PC-3 (cell line): ENCODE measurements at regions not wholly inside any gene's neighbourhood (a gene's known extent, or its start where the extent isn't known, plus 50 kb on each side); places are given as distances from the start of the nearest gene placed in this dataset.

Source experiments
- ATAC-seq: fragments of 200-7000 bp; cut with Tn5 transposase; 2 replicates; pipeline ENCODE4 v1.9.1; 2020; ENCODE audit warnings: mild to moderate bottlenecking, moderate library complexity
- BruUV-seq: library from RNA; stranded (reverse); fragments of 400-500 nt; replicated peaks from 2 replicates; lab custom pipeline; 2021; lab: Mats Ljungman, UMichigan
- CTCF ChIA-PET: fragments of 300-600 bp; sonication (Branson Sonifier 250); formaldehyde crosslinking; loops from one replicate; lab custom pipeline; 2022; ENCODE audit warnings: antibody characterized with exemption; lab: Charles Lee
- POLR2A ChIA-PET: fragments of 300-600 bp; sonication (Branson Sonifier 250); formaldehyde crosslinking; loops from one replicate; lab custom pipeline; 2022; ENCODE audit warnings: antibody characterized with exemption; ENCODE audit not compliant: unreplicated experiment; lab: Charles Lee
- DNase-seq: peaks from one replicate; pipeline ENCODE4 v3.0.0-alpha.2; 2015
- H2AFZ ChIP-seq: fragments of 300-600 bp; sonication (generic); 2 replicates; pipeline ENCODE4 v1.6.0; 2016; ENCODE audit warnings: antibody characterized with exemption, low read length
- H3F3A ChIP-seq: fragments of 300-600 bp; sonication (generic); one replicate; pipeline ENCODE4 v1.6.0; 2017; ENCODE audit warnings: antibody characterized with exemption, low read length, control low read depth, mild to moderate bottlenecking; ENCODE audit not compliant: unreplicated experiment
- H3K27ac ChIP-seq: fragments of 300-600 bp; sonication (generic); 2 replicates; pipeline ENCODE4 v1.5.1; 2016; ENCODE audit warnings: mild to moderate bottlenecking, low read length
- H3K27me3 ChIP-seq: fragments of 300-600 bp; sonication (generic); 2 replicates; pipeline ENCODE4 v1.6.1; 2016; ENCODE audit warnings: low read length, mixed read lengths
- H3K36me3 ChIP-seq: fragments of 300-600 bp; sonication (generic); 2 replicates; pipeline ENCODE4 v1.6.1; 2016; ENCODE audit warnings: low read depth, mixed run types, low read length, mixed read lengths
- H3K4me1 ChIP-seq: fragments of 300-600 bp; sonication (generic); 2 replicates; pipeline ENCODE4 v1.5.1; 2016; ENCODE audit warnings: low read length; ENCODE audit not compliant: insufficient read depth
- H3K4me2 ChIP-seq: fragments of 300-600 bp; sonication (generic); 2 replicates; pipeline ENCODE4 v1.6.0; 2016; ENCODE audit warnings: low read length
- H3K4me3 ChIP-seq: fragments of 300-600 bp; sonication (generic); 2 replicates; pipeline ENCODE4 v1.5.1; 2016; ENCODE audit warnings: mild to moderate bottlenecking, low read length, mixed read lengths
- H3K79me2 ChIP-seq: fragments of 300-600 bp; sonication (generic); 2 replicates; pipeline ENCODE4 v1.6.1; 2017; ENCODE audit warnings: low read length, mixed read lengths
- H3K9ac ChIP-seq: fragments of 300-600 bp; sonication (generic); 2 replicates; pipeline ENCODE4 v1.6.0; 2016; ENCODE audit warnings: mild to moderate bottlenecking, low read length
- H3K9me2 ChIP-seq: fragments of 300-600 bp; sonication (generic); replicated peaks from 2 replicates; pipeline ENCODE4 v1.6.1; 2016; ENCODE audit warnings: mixed run types, low read length, mixed read lengths
- H3K9me3 ChIP-seq: fragments of 300-600 bp; sonication (generic); 2 replicates; pipeline ENCODE4 v1.6.1; 2016; ENCODE audit warnings: low read length, mixed read lengths
- H4K20me1 ChIP-seq: fragments of 300-600 bp; sonication (generic); 2 replicates; pipeline ENCODE4 v1.6.1; 2016; ENCODE audit warnings: low read length, mixed read lengths
- EZH2 ChIP-seq: fragments of 300-600 bp; sonication (generic); IDR thresholded peaks from one replicate; pipeline ENCODE4 v1.6.1; 2017; ENCODE audit warnings: antibody characterized with exemption, mild to moderate bottlenecking, low read length; ENCODE audit not compliant: unreplicated experiment
- EZH2phosphoT487 ChIP-seq: fragments of 300-600 bp; sonication (generic); IDR thresholded peaks from 2 replicates; pipeline ENCODE4 v1.6.1; 2018; ENCODE audit warnings: mild to moderate bottlenecking, antibody characterized with exemption, low read length, borderline replicate concordance
- intact Hi-C: fragments of 100-400 bp; cut with micrococcal nuclease; formaldehyde crosslinking; loops from 2 replicates; pipeline ENCODE4 v1.9.0; 2023
- TF ChIP-seq, protein P1 (sequence below): fragments of 300-600 bp; sonication (generic); conservative IDR thresholded peaks from 2 replicates; pipeline ENCODE4 v1.5.1; 2017; ENCODE audit warnings: antibody characterized with exemption, low read depth, mild to moderate bottlenecking, low read length

DNA sequence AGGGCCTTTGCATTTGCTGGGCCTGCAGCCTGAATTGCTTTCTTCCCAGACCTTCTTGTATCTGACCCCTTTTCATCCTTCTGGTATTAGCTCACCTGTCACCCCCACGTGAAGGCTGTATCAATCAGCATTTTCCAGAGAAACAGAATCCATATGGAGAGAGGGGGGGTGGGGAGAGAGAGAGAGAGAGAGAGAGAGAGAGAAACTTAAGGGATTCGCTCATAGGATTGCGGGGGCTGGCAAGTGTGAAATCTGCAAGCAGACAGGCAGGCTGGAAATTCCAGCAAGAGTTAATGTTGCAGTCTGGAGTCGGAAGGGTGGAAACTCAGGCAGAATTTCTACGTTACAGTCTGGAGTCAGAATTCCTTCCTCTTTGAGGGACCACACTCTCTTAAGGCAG, 410.7 kb upstream of the SULF2 start:
- H3K9ac ChIP-seq, result no peak overlapping the region
- DNase-seq (no peak), ATAC-seq (no peak)
- H3K4me3 ChIP-seq, result no peak overlapping the region
- no peak overlapping the region for H3K27ac ChIP-seq
- no peaks in the 10 kb centered on the region for H4K20me1 ChIP-seq
- no peaks in the 10 kb centered on the region for H3K9me3 ChIP-seq
- H3K79me2 ChIP-seq, result no peaks in the 10 kb centered on the region
- H2AFZ ChIP-seq, result no peak overlapping the region
- TF ChIP-seq, protein P1, sequence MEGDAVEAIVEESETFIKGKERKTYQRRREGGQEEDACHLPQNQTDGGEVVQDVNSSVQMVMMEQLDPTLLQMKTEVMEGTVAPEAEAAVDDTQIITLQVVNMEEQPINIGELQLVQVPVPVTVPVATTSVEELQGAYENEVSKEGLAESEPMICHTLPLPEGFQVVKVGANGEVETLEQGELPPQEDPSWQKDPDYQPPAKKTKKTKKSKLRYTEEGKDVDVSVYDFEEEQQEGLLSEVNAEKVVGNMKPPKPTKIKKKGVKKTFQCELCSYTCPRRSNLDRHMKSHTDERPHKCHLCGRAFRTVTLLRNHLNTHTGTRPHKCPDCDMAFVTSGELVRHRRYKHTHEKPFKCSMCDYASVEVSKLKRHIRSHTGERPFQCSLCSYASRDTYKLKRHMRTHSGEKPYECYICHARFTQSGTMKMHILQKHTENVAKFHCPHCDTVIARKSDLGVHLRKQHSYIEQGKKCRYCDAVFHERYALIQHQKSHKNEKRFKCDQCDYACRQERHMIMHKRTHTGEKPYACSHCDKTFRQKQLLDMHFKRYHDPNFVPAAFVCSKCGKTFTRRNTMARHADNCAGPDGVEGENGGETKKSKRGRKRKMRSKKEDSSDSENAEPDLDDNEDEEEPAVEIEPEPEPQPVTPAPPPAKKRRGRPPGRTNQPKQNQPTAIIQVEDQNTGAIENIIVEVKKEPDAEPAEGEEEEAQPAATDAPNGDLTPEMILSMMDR, result no peak
- no peak for TF ChIP-seq EZH2phosphoT487
- TF ChIP-seq EZH2, result no peak
- H3K27me3 ChIP-seq, result no peaks in the 10 kb centered on the region
- CTCF ChIA-PET, result no interaction called here
- intact Hi-C loops, result no loop called here
- no peak overlapping the region for H3K4me2 ChIP-seq
- H3K36me3 ChIP-seq, result no peaks in the 10 kb centered on the region
- peaks cover 9% of the 10 kb centered on the region; the same call in 1 of the 2 replicates for H3K4me1 ChIP-seq
- no TSS peak for BruUV-seq
- POLR2A ChIA-PET, result no interaction called here
- H3K9me2 ChIP-seq, result no peaks in the 10 kb centered on the region
- H3F3A ChIP-seq, result no peaks in the 10 kb centered on the region

DNA sequence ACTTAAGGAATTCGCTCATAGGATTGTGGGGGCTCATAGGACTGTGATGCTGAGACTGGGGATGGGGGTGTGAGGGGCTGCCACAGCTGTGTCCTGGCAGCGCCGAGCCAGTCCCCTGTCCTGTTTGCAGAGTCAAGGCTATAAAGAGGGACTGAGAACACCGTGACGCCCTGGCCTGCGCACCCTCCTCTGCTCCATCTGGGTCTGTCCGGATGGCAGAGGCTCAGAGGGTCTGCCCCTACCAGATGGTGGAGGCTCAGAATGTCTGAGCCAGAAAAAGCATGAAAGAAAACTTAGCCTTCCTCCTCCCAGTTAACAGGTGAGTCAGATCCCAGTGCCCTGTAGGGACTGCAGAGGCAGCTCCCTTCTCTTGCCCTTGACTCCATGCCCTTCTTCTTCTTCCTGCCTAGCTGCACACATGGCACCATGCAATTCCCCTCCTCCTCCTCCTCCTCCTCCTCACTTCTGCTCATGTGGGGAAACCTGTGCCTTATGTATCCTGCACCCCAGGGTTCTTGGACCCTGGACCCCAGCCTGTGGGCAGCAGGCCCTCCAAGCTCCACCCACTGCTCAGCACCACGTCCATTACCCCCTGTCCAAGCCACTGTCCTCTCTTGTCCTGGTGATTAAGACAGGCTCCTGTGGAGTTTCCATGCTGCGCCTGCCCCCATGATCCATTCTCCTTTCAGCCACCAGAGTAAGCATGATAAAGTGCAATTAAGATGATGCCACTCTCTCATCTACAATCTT, 410.0 kb upstream of the SULF2 start:
- intact Hi-C loops, result no loop called here
- no peaks in the 10 kb centered on the region for H3K36me3 ChIP-seq
- no peak overlapping the region for H3K9ac ChIP-seq
- H3F3A ChIP-seq, result no peaks in the 10 kb centered on the region
- no peak for TF ChIP-seq EZH2phosphoT487
- TF ChIP-seq EZH2, result no peak
- TF ChIP-seq, protein P1, result no peak
- no peaks in the 10 kb centered on the region for H3K27me3 ChIP-seq
- CTCF ChIA-PET, result no interaction called here
- no peaks in the 10 kb centered on the region for H3K9me3 ChIP-seq
- H3K27ac ChIP-seq, result no peak overlapping the region
- no peak overlapping the region for H2AFZ ChIP-seq
- peaks cover 9% of the 10 kb centered on the region; the same call in 1 of the 2 replicates for H3K4me1 ChIP-seq
- DNase-seq (no peak), ATAC-seq (no peak)
- H3K4me2 ChIP-seq, result no peak overlapping the region
- POLR2A ChIA-PET, result interaction anchor here (0.6 kb wide), 1 partner anchor 11 kb away, joined by 3 read pairs; no protein-coding TSS in a partner anchor
- no peak overlapping the region for H3K4me3 ChIP-seq
- H3K9me2 ChIP-seq, result no peaks in the 10 kb centered on the region
- H4K20me1 ChIP-seq, result no peaks in the 10 kb centered on the region
- no TSS peak for BruUV-seq
- H3K79me2 ChIP-seq, result no peaks in the 10 kb centered on the region

DNA sequence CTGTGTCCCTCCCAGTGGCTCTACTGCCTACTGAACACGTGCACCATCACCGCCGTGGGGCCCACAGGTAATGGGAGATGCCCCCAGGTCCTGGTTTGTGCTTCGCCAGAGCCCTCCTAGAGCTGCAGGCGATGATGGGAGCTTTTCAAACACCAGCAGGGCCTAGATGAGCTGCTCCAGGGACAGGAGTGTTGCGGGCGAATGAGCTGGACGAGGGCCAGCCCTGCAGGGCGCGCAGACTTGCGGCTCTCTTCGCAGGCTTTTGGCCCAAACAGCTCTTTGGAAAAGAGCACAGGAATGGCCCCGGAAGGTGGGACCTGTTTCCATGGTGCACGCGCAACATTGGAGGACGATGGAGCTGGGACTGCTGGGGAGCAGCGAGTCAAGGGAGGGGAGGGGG, 409.3 kb upstream of the SULF2 start:
- BruUV-seq, result no TSS peak

More for the DNA sequence above, 409.3 kb upstream of the SULF2 start:
- Histone ChIP-seq H3K27me3 (no peaks in the 10 kb centered on the region), H3F3A (no peaks in the 10 kb centered on the region), H3K4me1 (peaks cover 9% of the 10 kb centered on the region; the same call in 1 of the 2 replicates), H3K79me2 (no peaks in the 10 kb centered on the region), H3K9ac (no peak overlapping the region), H3K4me2 (no peak overlapping the region), H3K27ac (no peak overlapping the region), H3K36me3 (no peaks in the 10 kb centered on the region), H3K9me3 (no peaks in the 10 kb centered on the region), H3K4me3 (no peak overlapping the region), H3K9me2 (no peaks in the 10 kb centered on the region), H4K20me1 (no peaks in the 10 kb centered on the region), H2AFZ (no peak overlapping the region)
- ATAC-seq, result no peak
- ChIA-PET POLR2A (interaction anchor here (0.6 kb wide), 1 partner anchor 10 kb away, joined by 3 read pairs; no protein-coding TSS in a partner anchor), CTCF (no interaction called here)
- intact Hi-C loops, result no loop called here
- TF ChIP-seq EZH2phosphoT487 (no peak), EZH2 (no peak)
- TF ChIP-seq, protein P1, result no peak
- DNase-seq, result no peak
